SK-N-SH (cell line): ENCODE measurements at regions not wholly inside any gene's neighbourhood (a gene's known extent, or its start where the extent isn't known, plus 50 kb on each side); places are given as distances from the start of the nearest gene placed in this dataset.

Source experiments
- CTCF ChIP-seq: fragments of 200-600 bp; sonication (generic); IDR thresholded peaks from 2 replicates; pipeline ENCODE4 v1.6.1; 2017; ENCODE audit warnings: antibody characterized with exemption, mild to moderate bottlenecking, moderate library complexity
- FOXJ3 ChIP-seq: sonication (generic); formaldehyde crosslinking; IDR thresholded peaks from 2 replicates; pipeline ENCODE4 v1.5.1; 2020; ENCODE audit warnings: mild to moderate bottlenecking, missing genetic modification reagents
- GATA2 ChIP-seq: sonication (generic); formaldehyde crosslinking; IDR thresholded peaks from 2 replicates; pipeline ENCODE4 v1.5.0; 2020; ENCODE audit warnings: mild to moderate bottlenecking, missing genetic modification reagents
- JUND ChIP-seq: IDR thresholded peaks from 2 replicates; pipeline ENCODE4 v1.4.0; 2012
- MAX ChIP-seq: IDR thresholded peaks from 2 replicates; pipeline ENCODE4 v1.4.0; 2012; ENCODE audit warnings: low read depth
- MXI1 ChIP-seq: IDR thresholded peaks from 2 replicates; pipeline ENCODE4 v1.6.1; 2012; ENCODE audit warnings: mild to moderate bottlenecking, low read depth, low read length, improper control_type of control experiment
- PBX3 ChIP-seq: IDR thresholded peaks from 2 replicates; pipeline ENCODE4; 2012
- POLR2AphosphoS5 ChIP-seq: IDR thresholded peaks from 2 replicates; pipeline ENCODE4 v1.6.1; 2012; ENCODE audit warnings: low read depth, low read length
- REST ChIP-seq: IDR thresholded peaks from 2 replicates; pipeline ENCODE4 v1.6.1; 2012; ENCODE audit warnings: mild to moderate bottlenecking, low read depth, low read length, moderate library complexity

GRCh38 chr2:109712123-109712449, 82.0 kb upstream of the RGPD5 start:
- TF ChIP-seq PBX3 (no peak), REST (no peak), MAX (no peak), MXI1 (no peak), CTCF (no peak), FOXJ3 (CRISPR knock-in tag) (no peak), GATA2 (CRISPR knock-in tag) (no peak), POLR2AphosphoS5 (no peak), JUND (no peak)
